NCI-H146 treated with DMSO at 0.1 percent for 48 hours (cell line): ENCODE measurements at regions not wholly inside any gene's neighbourhood (a gene's known extent, or its start where the extent isn't known, plus 50 kb on each side); places are given as distances from the start of the nearest gene placed in this dataset.
A peak's percentile ranks its signal among the peaks of the same experiment; 100 is the strongest.
"Not testable (repeated sequence)": the region's sequence is repeated elsewhere in the genome, so short reads cannot be mapped to it uniquely, and the experiment has no call there.

Experiments used
- DNase-seq: peaks from one replicate; lab custom pipeline; 2025; ENCODE audit not compliant: unreplicated experiment; lab: John Stamatoyannopoulos, UW

GRCh38 chr10:50997461-50997860 lies 76.8 kb upstream of the PRKG1 start:
- no peak for DNase-seq

- no peak for DNase-seq
Measured at GRCh38 chr10:50999163-50999562, 75.1 kb upstream of the PRKG1 start.

GRCh38 chr10:51000164-51000563 lies 74.1 kb upstream of the PRKG1 start:
- DNase-seq: no peak

- no peak for DNase-seq
Measured at GRCh38 chr10:51000976-51001375, 73.3 kb upstream of the PRKG1 start.

- DNase-seq: no peak
Measured at GRCh38 chr10:51001587-51001986, 72.7 kb upstream of the PRKG1 start.

GRCh38 chr10:51002469-51002868 lies 71.8 kb upstream of the PRKG1 start:
- DNase-seq: no peak

- no peak for DNase-seq
Measured at GRCh38 chr10:51004776-51005175, 69.5 kb upstream of the PRKG1 start.

- DNase-seq: no peak
Measured at GRCh38 chr10:51005551-51005950, 68.7 kb upstream of the PRKG1 start.

GRCh38 chr10:51006686-51007085 lies 67.6 kb upstream of the PRKG1 start:
- DNase-seq: no peak

- no peak for DNase-seq
Measured at GRCh38 chr10:51007781-51008180, 66.5 kb upstream of the PRKG1 start.

GRCh38 chr10:51008346-51008745 lies 65.9 kb upstream of the PRKG1 start:
- DNase-seq: no peak

GRCh38 chr10:51010977-51011376 lies 63.3 kb upstream of the PRKG1 start:
- DNase-seq: peak; percentile 4

- DNase-seq: no peak
Measured at GRCh38 chr10:51012073-51012472, 62.2 kb upstream of the PRKG1 start.

GRCh38 chr10:51014680-51015389 lies 59.5 kb upstream of the PRKG1 start:
- no peak for DNase-seq

GRCh38 chr10:51015390-51015754 lies 58.9 kb upstream of the PRKG1 start:
- DNase-seq: not testable (repeated sequence)

GRCh38 chr10:51020200-51020599 lies 54.1 kb upstream of the PRKG1 start:
- no peak for DNase-seq

- no peak for DNase-seq
Measured at GRCh38 chr10:51022933-51023585, 51.2 kb upstream of the PRKG1 start.

- no peak for DNase-seq
Measured at GRCh38 chr10:51023636-51024035, 50.7 kb upstream of the PRKG1 start.
